Lower lobe of right lung (tissue), 2 donors: ENCODE measurements at regions not wholly inside any gene's neighbourhood (a gene's known extent, or its start where the extent isn't known, plus 50 kb on each side); places are given as distances from the start of the nearest gene placed in this dataset.

Experiments used
- ATAC-seq, 2 donors: fragments of 200-7000 bp; cut with Tn5 transposase; one replicate each; pipeline ENCODE4 v1.9.1; 2020 to 2022; ENCODE audit warnings: mild to moderate bottlenecking in 2 of 2, moderate library complexity in 2 of 2
- DNase-seq: peaks from one replicate; pipeline ENCODE4 v3.0.0-alpha.2; 2020
- H3K27ac ChIP-seq: fragments of 200-600 bp; one replicate; pipeline ENCODE4 v1.8.0; 2022
- H3K27me3 ChIP-seq: fragments of 200-600 bp; one replicate; pipeline ENCODE4 v1.8.0; 2022; ENCODE audit warnings: low read depth
- H3K36me3 ChIP-seq: fragments of 200-600 bp; one replicate; pipeline ENCODE4 v1.8.0; 2022; ENCODE audit warnings: mild to moderate bottlenecking
- H3K4me1 ChIP-seq: fragments of 200-600 bp; one replicate; pipeline ENCODE4 v1.8.0; 2022
- H3K4me3 ChIP-seq: fragments of 200-600 bp; one replicate; pipeline ENCODE4 v1.8.0; 2022; ENCODE audit warnings: mild to moderate bottlenecking
- H3K9me3 ChIP-seq: fragments of 200-600 bp; one replicate; pipeline ENCODE4 v1.8.0; 2022
- CTCF ChIP-seq: fragments of 200-600 bp; IDR thresholded peaks from one replicate; pipeline ENCODE4 v1.8.0; 2022; ENCODE audit warnings: antibody characterized with exemption, mild to moderate bottlenecking
- intact Hi-C: fragments of 100-400 bp; cut with DNase I; formaldehyde crosslinking; loops from one replicate; pipeline ENCODE4 v1.11.0; 2022
- donor health status: DM: no; HTN: yes; CAD: no; lungs with severe emphysema.

GRCh38 chr9:84111726-84112125 is 131.1 kb downstream of the RMI1 start:
- Histone ChIP-seq H3K4me3 (no peak overlapping the region), H3K4me1 (no peaks in the 10 kb centered on the region), H3K27me3 (no peaks in the 10 kb centered on the region), H3K36me3 (no peaks in the 10 kb centered on the region), H3K9me3 (peaks cover 5% of the 10 kb centered on the region), H3K27ac (no peak overlapping the region)
- TF ChIP-seq CTCF, result no peak
- DNase-seq, result no peak
- intact Hi-C loops, result no loop called here
- no peak for ATAC-seq

- Histone ChIP-seq H3K9me3 (no peaks in the 10 kb centered on the region), H3K27ac (no peak overlapping the region), H3K36me3 (no peaks in the 10 kb centered on the region), H3K4me1 (no peaks in the 10 kb centered on the region), H3K27me3 (no peaks in the 10 kb centered on the region), H3K4me3 (no peak overlapping the region)
- ATAC-seq, result peak in 1 of 2 donors; percentile 42
- TF ChIP-seq CTCF, result no peak
- DNase-seq, result no peak
- intact Hi-C loops, result no loop called here
Observed at GRCh38 chr9:84121991-84122523, 141.5 kb downstream of the RMI1 start.

DNA sequence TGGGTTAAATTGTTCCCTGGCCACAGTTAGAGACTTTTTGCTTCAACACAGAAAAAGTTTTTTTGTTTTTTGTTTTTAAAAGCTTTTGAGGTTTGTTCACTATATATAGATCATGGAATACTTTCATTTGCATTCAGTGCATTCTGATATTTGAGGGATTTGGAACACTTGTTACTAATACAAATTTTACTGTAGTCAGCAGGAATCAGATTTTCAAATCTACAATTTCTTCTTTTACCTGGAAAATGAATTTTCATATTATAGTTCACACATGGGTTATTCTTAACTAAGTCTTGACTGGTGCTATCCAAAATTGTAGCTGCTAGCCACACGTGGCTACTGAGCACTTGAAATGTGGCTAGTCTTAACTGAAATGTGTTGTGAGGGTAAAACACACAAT is 142.0 kb downstream of the RMI1 start:
- DNase-seq (no peak), ATAC-seq (no peak)
- no peak overlapping the region for H3K27ac ChIP-seq
- H3K36me3 ChIP-seq, result no peaks in the 10 kb centered on the region
- no peaks in the 10 kb centered on the region for H3K27me3 ChIP-seq
- no peaks in the 10 kb centered on the region for H3K9me3 ChIP-seq
- H3K4me3 ChIP-seq, result no peak overlapping the region
- H3K4me1 ChIP-seq, result no peaks in the 10 kb centered on the region
- intact Hi-C loops, result no loop called here
- no peak for TF ChIP-seq CTCF

- Histone ChIP-seq H3K27ac (no peak overlapping the region), H3K27me3 (no peaks in the 10 kb centered on the region), H3K9me3 (no peaks in the 10 kb centered on the region), H3K4me3 (no peak overlapping the region), H3K4me1 (no peaks in the 10 kb centered on the region), H3K36me3 (no peaks in the 10 kb centered on the region)
- no peak for DNase-seq
- ATAC-seq, result no peak
- TF ChIP-seq CTCF, result no peak
- intact Hi-C loops, result no loop called here
Observed at GRCh38 chr9:84123648-84124406, 143.2 kb downstream of the RMI1 start.

DNA sequence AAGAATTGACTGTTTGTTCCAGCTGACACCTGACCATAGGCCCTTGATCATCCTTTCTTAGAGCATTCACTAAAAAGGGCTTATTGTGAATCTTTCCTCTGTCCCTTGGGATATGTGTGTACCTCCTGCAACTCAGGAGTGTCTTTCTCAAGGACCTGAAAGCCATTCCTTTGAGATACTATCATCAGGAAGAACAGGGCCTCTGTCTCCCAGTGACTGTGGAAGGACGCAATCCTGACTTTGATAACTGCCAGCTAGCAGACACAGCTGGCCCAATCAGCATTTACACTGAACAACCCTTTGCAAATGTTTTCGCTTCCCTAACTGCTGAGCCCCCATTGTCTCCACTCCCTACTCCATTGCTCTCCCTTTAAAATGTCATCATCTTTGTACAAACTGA is 144.4 kb downstream of the RMI1 start:
- H3K27ac ChIP-seq, result no peak overlapping the region
- H3K9me3 ChIP-seq, result no peaks in the 10 kb centered on the region
- H3K27me3 ChIP-seq, result no peaks in the 10 kb centered on the region
- TF ChIP-seq CTCF, result no peak
- intact Hi-C loops, result no loop called here
- no peak overlapping the region for H3K4me3 ChIP-seq
- no peaks in the 10 kb centered on the region for H3K4me1 ChIP-seq
- no peaks in the 10 kb centered on the region for H3K36me3 ChIP-seq
- ATAC-seq (no peak), DNase-seq (no peak)
